ENCODE measurements at regions not wholly inside any gene's neighbourhood (a gene's known extent, or its start where the extent isn't known, plus 50 kb on each side); places are given as distances from the start of the nearest gene placed in this dataset.

DNA sequence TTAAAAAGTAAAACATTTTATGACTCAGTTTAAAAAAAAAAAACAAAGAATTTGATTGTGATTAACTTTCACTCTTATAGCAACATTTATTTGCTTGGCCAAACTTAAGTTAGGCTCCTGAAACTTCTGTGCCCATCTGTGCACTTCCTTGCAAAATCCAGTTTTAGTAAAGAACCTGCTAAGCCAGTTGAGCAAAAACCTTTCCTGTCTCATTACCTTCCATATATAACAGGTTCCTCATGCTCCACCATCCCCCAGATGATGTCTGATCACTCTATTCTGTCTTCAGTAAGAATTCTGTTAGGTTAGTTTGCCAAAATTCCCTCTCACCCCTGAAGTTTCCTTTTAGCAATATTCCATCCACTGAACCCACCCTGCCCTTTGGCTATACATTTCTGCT lies 1200.5 kb downstream of the C4orf33 start:
- TF ChIP-seq, protein P1, sequence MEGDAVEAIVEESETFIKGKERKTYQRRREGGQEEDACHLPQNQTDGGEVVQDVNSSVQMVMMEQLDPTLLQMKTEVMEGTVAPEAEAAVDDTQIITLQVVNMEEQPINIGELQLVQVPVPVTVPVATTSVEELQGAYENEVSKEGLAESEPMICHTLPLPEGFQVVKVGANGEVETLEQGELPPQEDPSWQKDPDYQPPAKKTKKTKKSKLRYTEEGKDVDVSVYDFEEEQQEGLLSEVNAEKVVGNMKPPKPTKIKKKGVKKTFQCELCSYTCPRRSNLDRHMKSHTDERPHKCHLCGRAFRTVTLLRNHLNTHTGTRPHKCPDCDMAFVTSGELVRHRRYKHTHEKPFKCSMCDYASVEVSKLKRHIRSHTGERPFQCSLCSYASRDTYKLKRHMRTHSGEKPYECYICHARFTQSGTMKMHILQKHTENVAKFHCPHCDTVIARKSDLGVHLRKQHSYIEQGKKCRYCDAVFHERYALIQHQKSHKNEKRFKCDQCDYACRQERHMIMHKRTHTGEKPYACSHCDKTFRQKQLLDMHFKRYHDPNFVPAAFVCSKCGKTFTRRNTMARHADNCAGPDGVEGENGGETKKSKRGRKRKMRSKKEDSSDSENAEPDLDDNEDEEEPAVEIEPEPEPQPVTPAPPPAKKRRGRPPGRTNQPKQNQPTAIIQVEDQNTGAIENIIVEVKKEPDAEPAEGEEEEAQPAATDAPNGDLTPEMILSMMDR (IDR thresholded peaks at IDR 0.05; ENCODE audit: low read depth, low read length), result no peak
- TF ChIP-seq EZH2phosphoT487 (IDR thresholded peaks at IDR 0.05; ENCODE audit: low read depth), result no peak

Data from OCI-LY3 (cell line).